Keratinocyte (primary cell): ENCODE measurements at regions not wholly inside any gene's neighbourhood (a gene's known extent, or its start where the extent isn't known, plus 50 kb on each side); places are given as distances from the start of the nearest gene placed in this dataset.

ENCODE experiments used
- EZH2 ChIP-seq: IDR thresholded peaks from one replicate; pipeline ENCODE4 v1.6.1; 2012; ENCODE audit warnings: inconsistent platforms, mild to moderate bottlenecking, low read length, moderate library complexity
- TF ChIP-seq, protein P1 (sequence below), 3 experiments: IDR thresholded peaks in 1 of 3; conservative IDR thresholded peaks in 1 of 3; optimal IDR thresholded peaks in 1 of 3; 2 replicates in 2 of 3; 3 replicates in 1 of 3; pipeline versions ENCODE3 to v1.5.1; 2011; ENCODE audit warnings: low read length in 3 of 3, mild to moderate bottlenecking in 3 of 3, moderate library complexity in 2 of 3, control low read depth in 1 of 3, inconsistent platforms in 1 of 3; ENCODE audit not compliant: insufficient read depth in 2 of 3; ENCODE audit errors: extremely low read depth in 1 of 3

DNA sequence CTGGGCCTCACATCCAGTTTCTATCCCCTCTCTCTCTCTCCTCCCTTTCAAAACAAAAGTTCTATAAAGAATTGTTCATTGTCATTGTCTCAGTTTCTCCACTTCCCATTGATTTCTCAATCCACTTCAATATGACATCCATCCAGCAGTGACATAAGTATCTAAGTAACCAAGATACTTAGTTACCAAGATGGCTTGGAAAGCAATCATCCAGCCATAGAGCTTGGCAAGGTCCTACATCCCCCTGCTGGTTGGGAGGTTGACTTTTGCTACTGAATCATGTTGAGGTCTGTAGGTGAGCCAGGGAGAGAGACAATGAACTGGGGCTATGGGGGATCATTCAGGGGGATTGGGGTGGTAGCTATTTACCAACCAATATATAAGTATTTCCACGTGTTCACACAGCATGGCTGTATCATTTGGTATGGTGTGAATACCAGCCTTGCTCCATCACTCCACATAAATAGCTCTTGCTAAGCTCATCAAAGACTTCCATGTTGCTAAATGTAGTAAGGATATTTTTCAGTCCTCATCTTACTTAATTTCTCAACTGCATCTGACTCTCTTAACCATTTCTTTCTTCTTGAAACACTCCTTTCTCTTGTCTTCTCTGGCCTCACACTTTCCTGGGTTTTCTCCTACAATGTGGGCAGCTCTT, 58.8 kb upstream of the NTRK3 start:
- TF ChIP-seq, protein P1, sequence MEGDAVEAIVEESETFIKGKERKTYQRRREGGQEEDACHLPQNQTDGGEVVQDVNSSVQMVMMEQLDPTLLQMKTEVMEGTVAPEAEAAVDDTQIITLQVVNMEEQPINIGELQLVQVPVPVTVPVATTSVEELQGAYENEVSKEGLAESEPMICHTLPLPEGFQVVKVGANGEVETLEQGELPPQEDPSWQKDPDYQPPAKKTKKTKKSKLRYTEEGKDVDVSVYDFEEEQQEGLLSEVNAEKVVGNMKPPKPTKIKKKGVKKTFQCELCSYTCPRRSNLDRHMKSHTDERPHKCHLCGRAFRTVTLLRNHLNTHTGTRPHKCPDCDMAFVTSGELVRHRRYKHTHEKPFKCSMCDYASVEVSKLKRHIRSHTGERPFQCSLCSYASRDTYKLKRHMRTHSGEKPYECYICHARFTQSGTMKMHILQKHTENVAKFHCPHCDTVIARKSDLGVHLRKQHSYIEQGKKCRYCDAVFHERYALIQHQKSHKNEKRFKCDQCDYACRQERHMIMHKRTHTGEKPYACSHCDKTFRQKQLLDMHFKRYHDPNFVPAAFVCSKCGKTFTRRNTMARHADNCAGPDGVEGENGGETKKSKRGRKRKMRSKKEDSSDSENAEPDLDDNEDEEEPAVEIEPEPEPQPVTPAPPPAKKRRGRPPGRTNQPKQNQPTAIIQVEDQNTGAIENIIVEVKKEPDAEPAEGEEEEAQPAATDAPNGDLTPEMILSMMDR (optimal IDR thresholded peaks at IDR 0.05 in 1 of 3, IDR thresholded peaks at IDR 0.05 in 1 of 3, conservative IDR thresholded peaks at IDR 0.05 in 1 of 3; ENCODE audit: extremely low read depth in 1 of 3, insufficient read depth in 2 of 3, low read length in 3 of 3): no peak
- TF ChIP-seq EZH2: no peak
